Renal cortical epithelial cell (primary cell): ENCODE measurements at regions not wholly inside any gene's neighbourhood (a gene's known extent, or its start where the extent isn't known, plus 50 kb on each side); places are given as distances from the start of the nearest gene placed in this dataset.

Experiments used
- DNase-seq: peaks from one replicate; pipeline ENCODE4 v3.0.0-alpha.2; 2011; ENCODE audit warnings: low read depth

GRCh38 chr5:104361932-104362331 lies 799.3 kb upstream of the NUDT12 start:
- DNase-seq: no peak

DNA sequence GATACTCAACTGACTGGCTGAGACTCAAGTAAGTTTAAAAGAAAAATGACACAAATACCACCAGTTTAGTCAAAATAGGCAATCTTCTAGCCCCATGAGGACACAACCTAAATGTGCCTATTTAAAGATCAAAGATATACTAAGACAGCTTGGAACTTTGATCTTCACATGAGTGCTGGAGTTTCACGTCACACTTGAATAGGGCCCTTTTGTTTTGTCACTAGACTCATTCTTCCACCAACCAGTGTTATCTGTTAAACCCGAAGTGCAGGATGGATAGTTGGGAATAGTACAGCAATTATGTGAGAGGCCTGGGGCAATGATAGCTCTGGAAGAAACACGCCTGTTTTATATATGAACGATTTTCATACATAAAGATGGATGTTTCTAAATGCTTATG lies 792.8 kb upstream of the NUDT12 start:
- DNase-seq: no peak

- DNase-seq: no peak
Observed at GRCh38 chr5:104353371-104353770, 790.8 kb upstream of the NUDT12 start.

GRCh38 chr5:104352954-104353353 lies 790.4 kb upstream of the NUDT12 start:
- DNase-seq: no peak

GRCh38 chr5:104347119-104347708 lies 784.6 kb upstream of the NUDT12 start:
- peak; percentile 21 for DNase-seq

DNA sequence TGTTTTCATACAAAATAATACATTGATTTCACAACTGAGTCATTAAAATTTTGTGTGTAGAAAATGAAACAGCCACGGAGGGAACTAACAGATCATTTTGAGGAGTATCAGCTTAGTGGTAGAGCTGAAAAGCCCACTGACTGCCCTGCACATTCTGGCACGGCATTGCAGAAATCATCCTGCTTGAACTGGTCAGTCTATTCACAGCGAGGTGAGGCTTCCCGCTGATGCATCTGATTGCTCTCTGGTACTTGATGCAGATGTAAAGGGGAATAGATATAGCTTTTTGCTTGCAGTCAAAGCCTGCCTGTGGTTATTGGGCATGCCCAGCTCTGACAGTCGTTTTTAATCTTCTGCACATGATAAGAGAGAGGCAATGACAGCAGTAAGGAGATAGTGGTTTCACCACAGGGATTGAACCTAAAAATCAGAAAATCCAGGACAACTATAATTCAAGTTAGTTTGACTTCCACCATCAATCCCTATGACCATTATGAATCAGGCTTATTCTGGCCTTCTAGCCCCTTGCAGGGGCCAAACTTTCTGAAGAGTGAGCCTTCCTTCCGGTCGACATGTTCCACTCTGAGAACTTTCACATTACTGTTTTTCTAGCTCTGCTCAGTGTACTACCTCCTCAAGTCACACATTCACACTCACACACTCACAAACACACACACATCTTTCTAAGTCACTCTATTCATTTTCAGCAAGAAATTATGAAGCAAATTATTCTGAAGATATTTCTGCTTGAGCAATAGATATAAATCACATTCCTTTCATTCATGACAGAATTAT lies 782.8 kb upstream of the NUDT12 start:
- no peak for DNase-seq

DNA sequence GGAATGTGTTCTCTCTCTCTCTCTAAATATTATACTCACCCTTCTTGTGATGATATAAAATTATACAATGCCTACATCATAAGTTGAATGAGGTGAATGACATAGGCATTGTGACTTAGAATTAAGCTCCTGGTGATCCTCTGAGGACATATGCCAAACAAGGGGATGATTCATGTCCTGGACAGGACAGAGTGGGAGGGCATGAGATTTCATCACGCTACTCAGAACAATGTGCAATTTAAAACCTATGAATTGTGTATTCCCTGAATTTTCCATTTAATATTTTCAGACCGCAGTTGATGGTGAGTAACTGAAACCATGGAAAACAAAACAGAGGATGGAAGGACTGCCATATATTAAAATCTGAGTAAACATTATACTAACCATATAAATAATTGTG lies 782.2 kb upstream of the NUDT12 start:
- DNase-seq: peak; percentile 17

DNA sequence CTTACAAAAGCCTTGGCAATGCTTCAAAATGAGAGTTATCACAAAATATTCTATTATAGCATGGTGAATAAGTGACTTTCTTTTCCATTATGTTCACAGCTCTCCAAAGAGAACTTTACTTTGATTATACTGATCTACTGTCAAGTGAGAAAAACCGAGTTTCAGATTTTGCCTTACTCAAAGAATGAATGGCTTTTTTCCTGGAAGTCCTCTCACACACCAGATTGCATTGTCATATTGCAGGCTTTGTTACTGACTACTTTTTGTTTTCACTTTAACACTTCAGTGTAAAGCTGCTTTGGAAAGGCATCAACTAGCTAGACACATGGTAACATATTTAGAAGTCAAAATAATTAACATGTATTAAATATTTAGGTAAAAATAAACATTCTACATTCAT lies 765.2 kb upstream of the NUDT12 start:
- no peak for DNase-seq

DNA sequence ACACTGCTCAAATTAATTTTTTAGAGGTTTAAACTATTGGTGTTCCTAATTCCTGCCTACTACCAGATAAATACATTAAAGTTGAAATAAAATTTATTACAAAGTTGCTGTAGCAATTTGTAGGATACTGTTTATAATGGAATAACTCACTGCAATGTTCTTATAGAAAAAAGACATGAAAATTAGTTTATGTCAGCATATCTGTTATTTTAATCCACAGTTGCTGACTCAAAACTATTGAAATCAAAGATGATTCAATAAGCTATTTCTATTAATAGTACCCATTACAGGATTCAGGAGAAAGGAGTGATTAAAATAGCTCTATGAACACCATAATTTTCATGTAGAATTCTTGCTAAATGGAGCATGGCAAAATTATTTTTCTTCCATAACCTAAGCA lies 764.4 kb upstream of the NUDT12 start:
- DNase-seq: no peak

DNA sequence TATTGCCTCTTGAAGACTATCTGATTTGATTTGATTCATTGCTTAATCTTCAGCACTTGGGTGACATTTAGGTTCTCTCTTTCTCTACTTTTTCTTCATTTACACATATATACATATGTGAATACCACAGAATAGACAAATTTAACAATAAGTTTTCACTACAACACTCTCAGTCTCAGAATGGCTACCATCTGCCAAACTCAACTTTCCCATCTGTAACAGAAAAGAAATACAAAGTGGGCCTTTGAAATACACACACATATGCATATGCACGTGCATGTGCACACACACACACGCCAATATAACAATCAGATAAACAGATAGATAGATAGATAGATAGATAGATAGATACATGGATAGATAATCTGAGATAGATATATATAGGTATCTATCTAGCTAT lies 762.8 kb upstream of the NUDT12 start:
- no peak for DNase-seq

- peak; percentile 7 for DNase-seq
Observed at GRCh38 chr5:104316676-104317075, 754.1 kb upstream of the NUDT12 start.

- no peak for DNase-seq
Observed at GRCh38 chr5:104312481-104312880, 749.9 kb upstream of the NUDT12 start.

DNA sequence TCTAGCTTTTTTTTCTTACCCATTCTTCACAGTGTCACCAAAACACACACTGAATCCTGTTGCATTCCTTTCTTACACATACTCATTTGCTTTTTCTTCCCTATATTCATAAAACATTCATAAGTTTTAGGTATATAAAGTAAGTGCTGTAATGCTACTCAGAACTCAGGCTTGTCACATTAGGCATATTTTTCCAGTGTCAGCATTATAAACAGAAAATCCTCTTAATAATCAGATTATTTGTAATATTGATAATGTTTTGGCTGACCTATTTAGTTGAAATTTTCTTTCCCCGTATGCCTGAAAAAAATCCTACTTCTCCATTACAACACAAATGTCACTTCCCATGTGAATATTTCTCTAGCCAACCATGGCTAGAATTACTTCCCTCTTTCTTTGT lies 743.0 kb upstream of the NUDT12 start:
- DNase-seq: no peak

DNA sequence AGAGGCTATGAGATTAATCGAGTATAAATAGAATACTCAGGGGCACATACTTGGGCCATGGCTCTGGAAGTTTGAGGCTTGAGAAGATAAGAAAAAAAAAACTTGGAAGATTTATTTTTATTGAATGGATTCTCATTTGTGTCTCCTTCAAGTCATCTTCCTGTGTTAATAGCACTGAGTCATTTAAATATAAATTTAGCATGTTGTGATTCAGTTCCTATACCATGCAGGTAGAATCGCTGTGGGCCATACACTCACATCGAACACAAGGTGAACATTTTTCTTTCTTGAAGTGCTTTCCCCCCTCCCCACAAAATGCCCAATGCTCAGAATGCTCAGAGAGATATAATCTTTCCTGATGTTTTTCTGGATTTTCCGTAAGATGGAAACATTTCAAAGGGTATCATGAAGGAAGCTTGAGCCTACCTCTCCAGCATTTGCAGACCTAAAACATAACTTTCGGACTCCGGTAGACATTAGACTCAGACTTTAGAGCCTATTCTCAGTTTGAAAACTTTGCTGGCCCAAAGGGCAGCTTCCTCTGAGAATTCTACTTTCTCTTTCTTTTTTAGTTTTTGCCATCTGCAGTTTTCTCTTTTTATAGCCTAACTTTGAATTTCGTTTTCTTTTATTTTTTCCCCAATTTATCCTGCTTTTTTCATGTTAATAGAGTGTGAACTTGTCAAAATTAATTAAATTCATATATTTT lies 737.6 kb upstream of the NUDT12 start:
- no peak for DNase-seq

DNA sequence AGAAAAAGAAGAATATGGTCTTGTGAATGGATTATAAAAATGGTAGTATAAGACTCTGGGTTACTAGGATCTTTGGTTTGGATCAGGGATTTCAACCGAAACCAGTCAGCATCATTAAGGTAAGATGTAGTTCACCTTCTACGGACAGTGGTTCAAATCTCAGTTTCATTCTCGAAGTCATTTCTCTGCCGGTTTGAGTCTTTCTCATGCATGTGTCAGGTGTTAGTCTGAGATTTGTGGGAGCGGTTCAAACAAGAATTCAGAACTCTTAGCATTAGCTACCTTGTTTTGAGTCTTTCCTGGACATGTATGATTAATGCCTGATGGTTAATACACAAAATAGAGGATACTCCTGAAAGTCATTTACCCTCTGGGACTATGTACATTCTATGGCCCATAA lies 735.9 kb upstream of the NUDT12 start:
- no peak for DNase-seq

DNA sequence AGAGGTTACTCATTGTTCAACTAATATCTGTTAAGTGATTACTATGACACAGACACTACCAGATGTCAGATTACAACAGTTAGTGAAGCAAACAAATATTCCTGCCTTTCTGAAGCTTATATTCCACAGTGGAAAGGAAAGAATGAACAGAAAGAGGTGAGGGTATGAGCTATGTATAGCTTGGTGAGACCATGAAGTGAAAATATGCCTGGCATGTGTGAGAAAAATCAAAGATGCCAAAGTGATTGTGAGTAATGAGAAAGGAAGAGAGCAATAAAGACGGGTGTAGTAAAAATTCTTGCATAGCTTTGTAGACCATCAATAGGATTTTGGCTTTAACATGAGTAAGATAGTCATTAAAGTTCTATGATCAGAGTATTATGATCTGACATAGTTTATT lies 734.5 kb upstream of the NUDT12 start:
- DNase-seq: peak; percentile 1

DNA sequence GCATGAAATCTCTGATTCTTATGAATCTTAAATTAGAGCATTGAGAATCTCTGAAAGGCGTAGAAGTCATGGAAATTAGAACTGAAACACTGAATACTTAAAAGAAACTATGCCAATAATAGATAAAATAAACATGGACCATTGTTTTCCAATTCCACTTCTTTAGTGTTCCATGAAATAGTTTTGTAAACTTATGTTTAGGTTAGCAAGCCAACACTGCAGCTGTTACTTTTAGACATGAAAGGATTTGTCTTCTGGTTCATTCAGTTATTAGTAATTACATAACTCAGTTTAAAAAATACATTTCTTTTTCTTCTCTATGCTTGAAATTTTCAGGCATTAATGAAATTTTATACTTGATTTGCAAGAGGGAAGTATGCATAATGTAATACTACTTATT lies 733.4 kb upstream of the NUDT12 start:
- no peak for DNase-seq

DNA sequence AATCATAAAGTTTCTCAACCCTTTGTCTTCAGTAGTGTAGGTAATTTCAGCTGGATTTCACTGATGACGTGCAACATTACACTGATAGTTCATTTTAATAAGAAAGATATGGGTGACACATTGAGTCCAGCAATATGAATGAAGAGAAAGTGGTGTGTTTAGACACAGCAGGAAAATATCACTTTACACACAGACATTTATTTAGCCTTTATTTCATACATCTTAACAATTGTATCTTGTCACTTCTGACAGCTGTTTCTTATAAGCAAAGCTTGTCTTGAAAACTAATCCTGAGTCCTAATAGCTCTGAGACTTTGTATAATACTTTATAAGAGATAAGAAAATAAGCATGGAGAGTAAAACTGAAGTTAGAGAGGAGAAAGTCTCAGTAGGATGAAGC lies 720.5 kb upstream of the NUDT12 start:
- DNase-seq: no peak

DNA sequence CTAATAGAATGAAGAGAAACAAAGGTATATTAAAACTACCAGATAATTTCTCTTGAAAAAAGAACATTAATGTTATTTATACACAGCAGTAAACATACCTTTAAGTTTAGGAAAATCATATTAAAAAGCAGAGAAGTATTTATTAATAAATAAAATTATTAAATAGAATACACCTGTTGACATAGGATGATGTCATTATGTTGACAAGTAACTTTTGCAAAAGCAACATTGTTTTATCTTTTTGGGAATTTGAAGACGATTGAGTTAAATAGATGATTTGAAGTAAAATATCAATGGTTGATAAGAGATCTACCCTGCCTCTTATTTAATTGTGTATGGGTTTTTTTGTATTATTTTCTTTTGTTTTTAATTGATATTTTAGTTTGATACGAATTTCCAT lies 711.1 kb upstream of the NUDT12 start:
- DNase-seq: no peak

DNA sequence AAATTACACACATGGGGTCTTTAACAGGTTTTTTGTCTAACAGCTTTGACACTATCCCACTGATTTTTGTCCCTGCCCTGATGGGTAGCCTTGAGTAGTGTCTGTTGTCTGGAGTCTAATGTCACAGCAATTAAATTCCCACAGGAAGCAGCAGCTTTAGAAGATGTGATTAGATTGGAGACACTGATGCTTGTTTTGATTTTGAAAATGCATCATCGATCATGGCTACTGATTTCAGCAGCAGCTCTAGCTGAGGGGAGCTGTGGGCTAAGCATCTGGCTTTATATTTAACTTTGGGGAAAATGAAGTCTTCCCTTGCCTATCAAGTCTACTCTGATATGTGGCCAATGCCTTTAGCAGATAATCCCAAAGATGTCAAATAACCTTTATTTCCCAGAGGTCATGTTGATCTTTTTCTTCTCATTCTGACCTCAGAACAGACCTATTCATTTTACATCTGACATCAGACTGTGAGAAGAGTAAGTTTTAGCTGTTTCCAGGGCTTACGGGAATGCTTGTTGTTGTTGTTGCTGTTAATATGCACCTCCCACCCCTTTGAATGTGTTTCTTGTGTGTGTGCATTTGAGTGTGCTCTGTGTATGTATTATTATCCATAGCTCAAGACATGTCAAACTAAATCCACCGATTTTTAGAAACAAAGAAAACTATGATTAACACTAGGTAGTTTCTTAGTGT lies 704.9 kb upstream of the NUDT12 start:
- no peak for DNase-seq

GRCh38 chr5:104266161-104266560 lies 703.6 kb upstream of the NUDT12 start:
- no peak for DNase-seq

DNA sequence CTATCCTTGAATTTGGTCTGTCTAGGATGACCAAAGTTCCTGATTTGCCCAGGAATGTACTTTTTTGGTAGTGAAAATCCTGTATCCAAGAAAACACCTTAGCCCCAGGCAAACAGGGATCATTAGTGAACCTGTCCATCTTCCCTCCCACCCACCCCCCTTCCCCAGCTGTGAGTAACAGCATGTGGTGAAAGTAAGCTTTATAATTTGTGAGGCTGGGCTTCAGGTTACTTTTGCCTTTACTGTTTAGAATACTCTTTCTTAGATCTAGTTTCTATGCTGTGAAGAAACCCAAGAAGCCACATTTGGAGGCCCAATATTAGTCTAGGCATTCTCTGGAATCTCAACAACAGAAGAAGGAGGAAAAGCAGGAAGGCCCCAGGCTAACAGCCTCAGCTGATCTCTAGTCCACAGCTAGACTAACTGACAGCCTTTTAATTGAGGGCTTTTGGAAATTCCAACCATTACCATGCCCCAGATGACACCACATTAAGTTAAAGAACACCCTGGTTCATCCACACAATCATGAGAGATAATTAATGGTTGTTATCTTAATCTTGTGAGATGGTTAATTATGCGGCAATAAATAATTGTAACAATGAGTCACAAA lies 703.0 kb upstream of the NUDT12 start:
- peak; percentile 2 for DNase-seq
